Cardiac fibroblast (primary cell): ENCODE measurements at regions not wholly inside any gene's neighbourhood (a gene's known extent, or its start where the extent isn't known, plus 50 kb on each side); places are given as distances from the start of the nearest gene placed in this dataset.
"Not testable (repeated sequence)": the region's sequence is repeated elsewhere in the genome, so short reads cannot be mapped to it uniquely, and the experiment has no call there.

Source experiments
- DNase-seq, 2 donors: peaks; one replicate each; pipeline versions ENCODE4 v3.0.0 to v3.0.0-alpha.2; 2010; ENCODE audit warnings: low read depth in 2 of 2
- H3K4me3 ChIP-seq, 2 donors: replicated peaks in 1 of 2; 1 replicate in 1 of 2; 2 replicates in 1 of 2; pipeline ENCODE4 v1.5.1; 2011; ENCODE audit warnings: low read depth in 2 of 2, low read length in 2 of 2, mild to moderate bottlenecking in 2 of 2, moderate library complexity in 1 of 2
- CTCF ChIP-seq: IDR thresholded peaks from one replicate; pipeline ENCODE4 v1.5.1; 2011; ENCODE audit warnings: low read depth, mild to moderate bottlenecking, low read length, inconsistent platforms

GRCh38 chr16:13463619-13464018 lies 456.3 kb upstream of the ERCC4 start:
- no peak for DNase-seq

GRCh38 chr16:13471036-13471435 lies 448.9 kb upstream of the ERCC4 start:
- H3K4me3 ChIP-seq, result no peak overlapping the region
- TF ChIP-seq CTCF, result no peak
- DNase-seq, result no peak

More at GRCh38 chr16:13463619-13464018, 456.3 kb upstream of the ERCC4 start:
- H3K4me3 ChIP-seq, result no peak overlapping the region
- no peak for TF ChIP-seq CTCF

- TF ChIP-seq CTCF, result no peak
- no peak overlapping the region for H3K4me3 ChIP-seq
- DNase-seq, result no peak
These were observed 441.0 kb upstream of the ERCC4 start for GRCh38 chr16:13478991-13479390.

- no peak for TF ChIP-seq CTCF
- H3K4me3 ChIP-seq, result no peak overlapping the region
- DNase-seq, result no peak
These were observed 440.4 kb upstream of the ERCC4 start for GRCh38 chr16:13479549-13479948.

GRCh38 chr16:13480801-13481200 lies 439.2 kb upstream of the ERCC4 start:
- no peak overlapping the region for H3K4me3 ChIP-seq
- TF ChIP-seq CTCF, result no peak
- DNase-seq, result no peak

GRCh38 chr16:13483121-13483520 lies 436.8 kb upstream of the ERCC4 start:
- DNase-seq, result no peak
- TF ChIP-seq CTCF, result no peak

GRCh38 chr16:13489416-13489815 lies 430.5 kb upstream of the ERCC4 start:
- not testable (repeated sequence) for DNase-seq, H3K4me3 ChIP-seq

More at GRCh38 chr16:13483121-13483520, 436.8 kb upstream of the ERCC4 start:
- no peak overlapping the region for H3K4me3 ChIP-seq
